ENCODE measurements at regions not wholly inside any gene's neighbourhood (a gene's known extent, or its start where the extent isn't known, plus 50 kb on each side); places are given as distances from the start of the nearest gene placed in this dataset.

GRCh38 chr6:44041461-44042260, 85.6 kb downstream of the MRPL14 start (continued):
- TF ChIP-seq ZNF639 (CRISPR knock-in tag; conservative IDR thresholded peaks at IDR 0.05 in 1 of 2, IDR thresholded peaks at IDR 0.05 in 1 of 2) (peak in 1 of 2 experiments; percentile 22; a peak in 2 of 4 replicates), ZNF77 (CRISPR knock-in tag; IDR thresholded peaks at IDR 0.05) (no peak), ATF6 (CRISPR knock-in tag; IDR thresholded peaks at IDR 0.05) (no peak), ZNF518B (CRISPR knock-in tag; IDR thresholded peaks at IDR 0.05) (no peak), ARID1B (IDR thresholded peaks at IDR 0.05) (peak; percentile 79), CBX5 (IDR thresholded peaks at IDR 0.05; ENCODE audit: borderline replicate concordance, low read depth) (no peak), CTCFL (IDR thresholded peaks at IDR 0.05; ENCODE audit: borderline replicate concordance, insufficient read depth, low read depth, low read length, poor library complexity, severe bottlenecking) (no peak), PHB (CRISPR knock-in tag; IDR thresholded peaks at IDR 0.05) (no peak), ZNF507 (tag; conservative IDR thresholded peaks at IDR 0.05) (no peak), POU5F1 (IDR thresholded peaks at IDR 0.05; ENCODE audit: borderline replicate concordance, low read depth, low read length, partially characterized antibody) (no peak), DDX20 (tag; IDR thresholded peaks at IDR 0.05; ENCODE audit: low read depth) (0 out of 2 replicates have a peak, but pooled peaks have one; percentile 50), SMARCC2 (IDR thresholded peaks at IDR 0.05; ENCODE audit: low read depth) (peak; percentile 72; the same call in 1 of the 2 replicates), JUND (IDR thresholded peaks at IDR 0.05; ENCODE audit: borderline replicate concordance, low read depth, low read length) (peak; percentile 96), JUND (tag; IDR thresholded peaks at IDR 0.05; ENCODE audit: borderline replicate concordance, low read depth, low read length) (peak; percentile 95; the same call in 2 of the 3 replicates), ZNF695 (CRISPR knock-in tag; IDR thresholded peaks at IDR 0.05) (no peak), TGIF2 (CRISPR knock-in tag; IDR thresholded peaks at IDR 0.05) (no peak)

Measured in K562 (cell line).